NCI-H1436 treated with DMSO at 0.1 percent for 48 hours (cell line): ENCODE measurements at regions not wholly inside any gene's neighbourhood (a gene's known extent, or its start where the extent isn't known, plus 50 kb on each side); places are given as distances from the start of the nearest gene placed in this dataset.

ENCODE experiments used
- DNase-seq: peaks from one replicate; lab custom pipeline; 2025; lab: John Stamatoyannopoulos, UW

GRCh38 chr9:74218385-74219063 is 278.6 kb upstream of the RORB start:
- DNase-seq: no peak

DNA sequence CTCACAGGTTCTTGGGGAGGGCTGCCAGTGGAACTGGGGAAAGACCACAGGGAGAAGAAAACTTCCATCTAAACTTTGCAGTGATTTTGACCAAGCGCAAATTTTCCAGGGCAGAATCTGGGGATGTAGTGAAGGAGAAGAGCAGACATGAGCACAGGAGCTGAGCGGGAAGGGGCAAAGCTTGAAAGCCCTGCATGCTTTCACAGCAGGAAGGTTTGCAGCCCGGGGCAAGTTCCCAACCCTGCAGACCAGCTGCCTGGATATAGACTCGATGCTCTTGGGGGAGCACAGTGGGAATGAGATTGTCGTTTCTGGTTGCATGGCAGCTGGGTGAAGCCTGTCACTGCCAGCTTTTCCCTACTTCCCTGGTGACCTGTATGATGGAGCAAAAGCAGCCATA is 276.8 kb upstream of the RORB start:
- DNase-seq: no peak

DNA sequence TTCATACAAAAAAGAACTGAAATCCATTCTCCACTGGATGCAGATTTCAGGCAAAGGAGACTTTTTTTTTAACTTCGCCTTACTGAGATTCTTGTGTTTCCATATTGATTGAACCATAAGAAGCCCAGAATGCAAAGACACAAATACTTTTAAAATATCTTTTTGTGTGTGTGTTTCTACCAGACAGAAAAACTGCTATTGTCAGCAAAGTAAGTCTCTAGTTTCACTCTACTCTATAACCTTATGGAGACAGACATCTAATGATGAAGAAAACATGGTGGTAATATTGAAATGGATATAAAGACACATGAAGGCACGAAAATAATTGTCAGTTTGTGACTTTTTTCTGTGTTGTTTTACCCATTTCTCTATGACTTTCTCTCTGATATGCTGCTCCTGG is 260.3 kb upstream of the RORB start:
- no peak for DNase-seq

DNA sequence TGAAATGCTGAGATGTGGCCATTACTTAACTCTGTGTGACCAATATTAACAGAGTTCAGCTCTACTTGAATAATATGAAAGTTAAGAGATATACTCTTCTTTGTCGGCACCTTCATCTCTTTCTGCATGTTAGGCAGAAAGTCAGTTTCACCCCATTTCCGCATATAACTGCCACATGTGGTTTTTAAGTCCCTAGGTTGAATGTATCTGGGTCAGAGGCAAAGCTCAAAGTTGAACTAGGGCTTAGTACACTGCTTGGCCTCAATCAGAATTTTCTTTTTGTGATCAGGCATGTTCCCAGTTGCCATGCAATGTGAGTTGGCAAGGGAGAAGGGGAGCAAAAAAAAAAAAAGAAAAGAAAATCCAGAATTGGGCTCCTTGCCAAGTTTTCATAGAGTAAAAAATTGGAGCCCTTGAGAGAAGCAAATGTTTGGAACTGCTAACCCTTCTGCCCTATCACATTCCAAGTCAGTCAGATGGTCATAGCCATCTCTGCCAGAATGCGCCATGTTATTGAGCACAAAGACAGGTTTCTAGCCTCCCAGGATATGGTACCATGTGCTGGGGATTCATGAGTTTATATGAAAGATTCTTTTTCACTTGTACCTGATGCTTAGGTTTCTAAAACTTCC is 251.2 kb upstream of the RORB start:
- DNase-seq: no peak

DNA sequence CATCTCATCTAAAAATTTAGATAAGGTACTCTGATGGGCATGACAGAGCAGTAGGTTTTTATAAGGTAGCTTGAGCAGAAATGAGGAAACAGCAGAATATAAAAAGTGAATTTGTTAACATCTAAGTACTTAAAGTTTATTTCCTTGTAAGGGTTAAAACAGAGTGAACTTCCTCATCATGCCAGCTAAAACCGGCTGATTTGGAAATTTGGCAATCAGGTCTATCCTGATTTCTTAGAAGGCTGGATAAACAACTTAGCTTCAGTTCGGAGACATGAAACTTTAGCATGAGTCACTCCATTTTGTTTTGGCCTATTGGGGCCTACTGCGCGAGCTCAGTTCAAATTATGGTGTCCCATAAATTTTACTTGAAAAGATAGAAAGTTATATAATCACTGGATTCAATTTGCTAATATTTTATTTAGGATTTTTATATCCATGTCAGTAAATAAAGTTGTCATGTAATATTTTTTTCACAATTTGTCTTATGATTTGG is 241.6 kb upstream of the RORB start:
- no peak for DNase-seq

DNA sequence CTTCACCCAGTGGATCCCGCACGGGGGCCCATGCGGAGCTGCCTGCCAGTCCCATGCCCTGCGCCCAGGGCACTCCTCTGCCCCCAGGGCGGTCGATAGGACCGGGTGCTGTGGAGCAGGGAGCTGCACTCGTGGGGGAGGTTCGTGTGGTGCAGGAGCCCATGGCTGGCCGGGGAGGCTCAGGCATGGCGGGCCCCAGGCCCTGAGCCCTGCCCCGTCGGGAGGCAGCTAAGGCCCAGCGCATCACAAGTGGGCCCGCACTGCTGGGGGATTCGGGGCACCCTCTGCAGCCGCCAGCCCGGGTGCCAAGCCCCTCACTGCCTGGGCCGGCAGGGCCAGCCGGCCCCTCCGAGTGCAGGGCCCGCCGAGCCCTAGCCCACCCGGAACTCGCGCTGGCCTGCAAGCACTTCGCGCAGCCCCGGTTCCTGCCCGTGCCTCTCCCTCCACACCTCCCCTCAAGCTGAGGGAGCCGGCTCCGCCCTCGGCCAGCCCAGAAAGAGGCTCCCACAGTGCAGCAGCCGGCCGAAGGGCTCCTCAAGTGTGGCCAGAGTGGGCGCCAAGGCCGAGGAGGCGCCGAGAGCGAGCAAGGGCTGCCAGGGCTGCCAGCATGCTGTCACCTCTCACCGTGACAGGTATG is 221.1 kb upstream of the RORB start:
- no peak for DNase-seq

- DNase-seq: no peak
Observed at GRCh38 chr9:74277532-74277931, 219.6 kb upstream of the RORB start.

- DNase-seq: no peak
Observed at GRCh38 chr9:74281674-74282073, 215.5 kb upstream of the RORB start.

DNA sequence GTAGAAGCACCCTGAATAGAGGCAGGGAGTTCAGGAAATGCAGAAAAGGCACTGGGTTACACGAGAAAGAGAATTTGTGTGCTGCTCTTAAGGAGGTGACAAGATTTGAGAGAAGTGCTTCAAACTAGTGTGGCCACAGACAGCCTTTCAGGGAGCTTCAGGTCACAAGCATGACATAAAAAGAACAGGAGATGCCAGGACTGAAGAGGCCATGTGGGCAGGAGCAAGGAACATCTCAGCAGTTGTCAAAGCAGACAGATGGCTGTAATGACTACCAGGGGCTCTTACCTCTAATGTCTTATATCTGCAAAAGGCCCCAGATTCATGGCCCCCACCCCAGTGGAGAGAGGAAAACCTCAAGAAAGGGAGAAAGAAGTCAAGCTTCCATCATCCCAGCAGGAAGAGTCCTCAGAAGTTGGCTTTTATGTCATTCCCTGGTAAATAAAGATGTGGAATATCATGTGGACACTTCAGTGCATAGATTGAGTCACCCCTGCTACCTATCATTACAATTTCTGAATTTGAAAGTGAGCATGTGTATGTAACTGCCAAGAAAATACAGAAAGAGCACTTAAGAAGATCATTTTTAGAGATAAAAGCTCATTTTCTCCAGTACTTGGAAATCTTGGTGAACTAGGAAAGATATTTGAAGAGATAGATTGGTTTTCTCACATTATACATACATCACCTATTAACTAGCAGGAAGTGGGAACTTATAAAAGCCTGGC is 214.4 kb upstream of the RORB start:
- no peak for DNase-seq

DNA sequence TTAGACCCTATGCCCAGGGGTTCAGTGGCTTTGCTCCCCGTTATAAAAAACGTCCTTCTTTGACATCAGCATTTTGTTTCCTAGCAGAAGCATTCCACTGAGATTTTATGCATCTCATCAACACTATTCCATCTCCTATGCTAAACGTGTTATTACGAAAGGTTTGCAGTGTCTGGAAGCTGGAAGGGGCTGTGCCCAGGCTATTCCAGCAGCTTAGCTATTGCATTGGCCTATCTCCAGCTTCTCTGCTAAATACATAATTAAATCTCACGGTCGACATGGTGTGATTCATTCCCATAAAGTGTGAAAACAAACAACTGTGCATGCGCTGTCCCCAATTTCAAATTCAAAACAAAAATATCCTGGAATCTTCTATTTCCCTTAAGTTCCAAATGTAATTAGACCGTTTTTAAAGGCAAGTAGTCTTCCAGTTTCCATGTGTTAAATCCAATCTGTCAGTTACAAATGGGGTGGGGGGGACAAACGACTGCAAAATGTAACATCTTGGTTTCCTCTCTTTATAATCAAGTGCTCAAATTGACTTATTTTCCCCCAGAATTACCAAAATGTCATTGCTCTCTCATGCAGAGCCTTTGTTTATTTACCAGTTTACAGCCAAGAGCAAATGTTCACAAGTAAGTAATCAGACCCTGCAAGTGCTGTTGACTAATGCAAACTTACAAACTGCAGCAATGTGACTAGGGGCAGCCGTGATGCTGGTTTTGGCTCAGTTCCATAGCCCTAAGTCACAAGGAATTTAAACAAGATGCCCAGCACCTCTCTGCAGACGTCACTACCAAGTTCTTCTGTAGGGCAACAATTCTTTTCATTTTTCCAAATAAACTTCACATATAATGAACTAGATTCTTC is 212.3 kb upstream of the RORB start:
- no peak for DNase-seq

- no peak for DNase-seq
Observed at GRCh38 chr9:74293479-74293878, 203.7 kb upstream of the RORB start.

DNA sequence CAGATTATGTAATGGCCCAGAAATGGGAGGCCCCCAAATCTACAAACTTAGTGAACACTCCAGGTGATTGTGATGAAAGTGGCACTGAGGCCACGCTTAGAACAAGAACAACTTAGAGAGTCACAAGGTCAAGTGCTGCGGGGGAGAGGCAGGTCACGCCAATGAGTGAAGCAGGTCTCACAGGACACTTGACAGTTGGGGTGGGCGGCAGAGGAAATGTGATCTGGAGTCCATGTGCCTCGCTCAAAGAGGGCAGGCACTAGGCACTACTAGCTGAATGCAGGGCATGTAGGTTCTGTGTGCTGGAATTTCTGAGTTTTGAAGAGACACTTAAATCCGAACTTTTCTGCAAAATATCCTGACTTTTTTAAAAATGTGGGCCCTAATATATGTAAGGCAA is 193.2 kb upstream of the RORB start:
- no peak for DNase-seq

DNA sequence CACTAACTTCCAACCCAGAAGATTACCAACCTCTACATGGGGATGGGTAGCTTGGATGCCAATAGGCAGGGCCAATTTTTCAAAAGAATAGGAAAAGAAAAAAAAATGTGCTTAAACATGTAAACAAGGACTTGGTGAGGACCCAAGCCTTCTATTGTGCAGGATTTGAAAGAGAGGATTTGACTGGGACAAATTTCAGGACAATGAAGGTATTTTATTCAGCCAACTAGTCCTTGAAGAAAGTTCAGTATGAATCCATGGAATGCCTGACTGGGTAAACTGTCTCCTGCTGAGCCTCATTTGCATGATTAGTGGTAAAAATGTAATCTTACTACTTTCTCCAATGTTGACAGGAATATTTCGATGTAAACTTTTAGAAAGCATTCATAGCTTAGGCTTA is 192.5 kb upstream of the RORB start:
- DNase-seq: no peak

GRCh38 chr9:74309654-74310053 is 187.5 kb upstream of the RORB start:
- no peak for DNase-seq

- no peak for DNase-seq
Observed at GRCh38 chr9:74317235-74317634, 179.9 kb upstream of the RORB start.

DNA sequence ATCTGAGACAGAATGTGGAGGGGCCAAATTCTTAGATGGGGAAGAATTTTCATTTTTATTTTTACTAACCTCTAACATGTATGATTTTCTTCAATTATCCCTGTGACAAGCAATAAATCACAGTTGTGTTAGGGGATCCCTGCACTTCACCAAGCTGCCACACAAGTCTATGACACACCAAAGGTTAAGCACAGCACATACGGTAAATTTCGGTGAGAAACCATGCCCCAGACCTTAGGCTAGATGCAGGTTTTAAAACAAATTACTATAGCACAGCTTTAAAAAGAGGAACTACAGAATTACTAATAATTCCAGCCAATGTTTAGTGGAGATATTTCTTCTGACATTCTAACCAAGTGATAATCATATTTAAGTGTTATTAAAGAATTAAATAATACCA is 175.7 kb upstream of the RORB start:
- no peak for DNase-seq

GRCh38 chr9:74322661-74323314 is 174.3 kb upstream of the RORB start:
- DNase-seq: no peak

DNA sequence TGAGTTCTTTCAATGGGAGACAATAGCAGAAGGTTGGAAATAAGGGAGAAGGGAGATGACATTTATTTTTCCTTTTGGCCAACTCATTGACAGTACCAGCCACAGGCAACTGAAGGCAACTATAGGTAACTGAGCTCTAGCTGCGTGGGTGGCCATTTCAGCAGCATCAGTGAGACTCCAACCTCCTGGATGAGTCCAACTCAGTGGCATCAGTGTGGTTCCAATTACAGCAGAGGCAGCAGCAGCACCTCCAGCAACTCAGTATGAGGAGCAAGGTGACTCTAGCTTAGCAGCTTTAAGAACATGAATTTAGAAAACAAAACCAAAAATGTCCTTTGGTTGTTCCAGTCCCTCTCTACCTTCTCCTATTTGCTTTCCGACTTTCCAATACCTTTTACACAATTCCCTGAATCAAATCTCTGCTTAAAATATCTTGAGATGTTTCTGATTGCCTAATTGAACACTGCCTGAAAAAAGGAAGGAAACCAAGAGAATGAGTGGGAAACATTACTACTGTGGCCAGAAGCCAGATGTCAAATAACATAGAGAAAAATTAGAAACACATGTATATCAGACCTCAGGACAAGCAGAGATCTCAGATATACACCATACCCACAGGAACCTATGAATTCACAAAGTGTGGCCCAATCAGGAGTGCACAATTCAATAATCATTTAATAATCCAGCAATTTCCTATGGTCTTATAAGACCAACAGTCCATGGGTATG is 166.5 kb upstream of the RORB start:
- DNase-seq: no peak

DNA sequence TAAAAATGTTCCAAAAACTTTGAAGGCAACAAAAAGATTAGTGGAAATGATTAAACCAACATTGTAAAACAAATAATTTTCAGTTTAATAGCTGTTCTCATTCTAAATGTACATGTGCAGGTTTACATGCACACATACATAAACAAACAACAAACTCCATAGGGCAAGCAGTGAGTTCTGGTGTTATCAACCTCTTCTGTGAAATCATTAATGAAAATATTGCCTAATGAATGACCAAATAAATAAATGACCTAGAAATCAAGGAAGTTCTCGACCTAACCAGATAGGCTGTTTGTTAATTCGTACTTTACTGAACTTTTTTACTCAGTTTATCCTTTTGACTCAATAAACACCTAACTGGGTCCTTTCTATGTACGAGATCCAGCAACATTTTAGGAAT is 165.5 kb upstream of the RORB start:
- no peak for DNase-seq

DNA sequence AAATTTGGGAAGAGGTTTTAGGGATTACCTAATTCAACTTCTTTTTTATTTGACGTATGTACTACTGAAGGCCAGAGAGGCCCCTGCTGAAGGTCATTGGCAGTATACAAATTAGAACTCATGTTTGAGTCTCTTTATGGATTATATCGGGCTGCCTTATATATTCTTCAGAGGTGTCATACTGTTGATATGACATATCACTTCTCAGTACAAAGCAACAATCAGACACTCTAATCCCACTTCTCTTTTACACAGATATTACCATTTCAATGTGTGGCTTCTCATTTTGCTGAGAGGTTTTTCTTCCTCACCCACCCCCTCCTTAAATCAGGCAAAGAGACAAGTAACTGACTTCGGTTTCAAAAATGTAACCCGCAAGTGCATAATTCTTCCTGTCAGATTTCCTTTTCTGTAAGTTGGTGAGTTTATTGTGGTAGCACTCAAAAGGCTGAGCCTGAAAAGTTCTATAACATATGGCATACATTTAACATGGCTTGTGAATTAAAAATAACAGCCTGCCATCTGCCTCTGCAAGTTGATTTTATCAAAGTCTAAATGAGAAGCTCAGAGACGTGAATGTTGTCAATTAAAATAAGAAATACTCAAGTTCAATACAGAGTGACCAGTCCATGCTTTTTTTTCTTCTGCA is 163.6 kb upstream of the RORB start:
- no peak for DNase-seq
